Breast epithelium (tissue), 3 donors: ENCODE measurements at regions not wholly inside any gene's neighbourhood (a gene's known extent, or its start where the extent isn't known, plus 50 kb on each side); places are given as distances from the start of the nearest gene placed in this dataset.

ENCODE experiments used
- CTCF ChIP-seq, 3 donors: fragments of 450-650 bp; IDR thresholded peaks; one replicate each; pipeline ENCODE4 v1.5.1; 2016 to 2017; ENCODE audit warnings: antibody characterized with exemption in 3 of 3, mild to moderate bottlenecking in 3 of 3, moderate library complexity in 3 of 3
- POLR2AphosphoS5 ChIP-seq, 3 donors: sonication (generic); formaldehyde crosslinking; IDR thresholded peaks; one replicate each; pipeline ENCODE4 v1.6.1; 2017; ENCODE audit warnings: antibody characterized with exemption in 3 of 3

- no peak for TF ChIP-seq POLR2AphosphoS5 (IDR thresholded peaks at IDR 0.05)
- no peak for TF ChIP-seq CTCF (IDR thresholded peaks at IDR 0.05)
These were observed 73.5 kb downstream of the TTLL2 start for GRCh38 chr6:167398214-167399050.
